ACC112 (cell line): ENCODE measurements at regions not wholly inside any gene's neighbourhood (a gene's known extent, or its start where the extent isn't known, plus 50 kb on each side); places are given as distances from the start of the nearest gene placed in this dataset.

Experiments used
- H2AFZ ChIP-seq: fragments of 200-600 bp; sonication (generic); one replicate; pipeline ENCODE4 v1.6.0; 2017; ENCODE audit warnings: antibody characterized with exemption, low read length; ENCODE audit not compliant: unreplicated experiment
- H3K27ac ChIP-seq: fragments of 200-600 bp; sonication (generic); 2 replicates; pipeline ENCODE4 v1.5.1; 2014; ENCODE audit warnings: low read depth, mild to moderate bottlenecking, antibody characterized with exemption, low read length, moderate library complexity
- H3K27me3 ChIP-seq: fragments of 200-600 bp; sonication (generic); 2 replicates; pipeline ENCODE4 v1.6.1; 2014; ENCODE audit warnings: mild to moderate bottlenecking, antibody characterized with exemption, low read length, moderate library complexity, mixed read lengths; ENCODE audit not compliant: insufficient read depth
- H3K36me3 ChIP-seq: fragments of 200-600 bp; sonication (generic); 2 replicates; pipeline ENCODE4 v1.6.1; 2016; ENCODE audit warnings: mild to moderate bottlenecking, antibody characterized with exemption, low read length, moderate library complexity, mixed read lengths; ENCODE audit not compliant: insufficient read depth
- H3K4me1 ChIP-seq: fragments of 200-600 bp; sonication (generic); one replicate; pipeline ENCODE4 v1.6.1; 2016; ENCODE audit warnings: low read length, mixed read lengths; ENCODE audit not compliant: insufficient read depth, unreplicated experiment, control insufficient read depth
- H3K4me3 ChIP-seq: fragments of 200-600 bp; sonication (generic); 2 replicates; pipeline ENCODE4 v1.5.1; 2014; ENCODE audit warnings: mild to moderate bottlenecking, low read depth, low read length
- H3K79me2 ChIP-seq: fragments of 200-600 bp; sonication (generic); one replicate; pipeline ENCODE4 v1.6.0; 2016; ENCODE audit warnings: low read length; ENCODE audit not compliant: control insufficient read depth, unreplicated experiment, insufficient read depth

- Histone ChIP-seq H3K4me3 (no peak overlapping the region), H2AFZ (no peak overlapping the region)
Measured at GRCh38 chr21:18460979-18461378, 57.4 kb upstream of the TMPRSS15 start.

DNA sequence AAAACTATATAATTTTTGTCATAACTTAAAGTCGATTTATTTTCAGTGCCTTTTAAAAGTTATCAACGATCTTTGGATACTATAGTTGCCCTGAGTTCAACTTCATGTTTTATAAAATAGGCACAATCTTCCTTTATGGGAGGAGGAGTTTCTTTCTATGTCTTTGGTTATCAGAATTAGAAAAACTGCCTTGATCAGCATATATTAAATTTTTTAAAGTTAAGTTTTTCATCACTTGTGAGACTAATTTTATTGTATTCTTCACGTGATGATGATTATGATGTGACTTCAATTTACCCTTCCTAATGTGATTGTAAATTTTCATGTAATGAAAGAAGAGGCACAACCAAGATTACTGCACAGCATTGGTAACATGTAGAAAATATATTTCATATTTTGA, 58.2 kb upstream of the TMPRSS15 start:
- Histone ChIP-seq H2AFZ (no peak overlapping the region), H3K4me3 (no peak overlapping the region), H3K36me3 (no peaks in the 10 kb centered on the region), H3K27ac (no peak overlapping the region), H3K79me2 (no peaks in the 10 kb centered on the region), H3K27me3 (no peaks in the 10 kb centered on the region), H3K4me1 (no peaks in the 10 kb centered on the region)

More at GRCh38 chr21:18460979-18461378, 57.4 kb upstream of the TMPRSS15 start:
- no peak overlapping the region for H3K27ac ChIP-seq
- no peaks in the 10 kb centered on the region for H3K27me3 ChIP-seq
- no peaks in the 10 kb centered on the region for H3K4me1 ChIP-seq
- no peaks in the 10 kb centered on the region for H3K79me2 ChIP-seq
- no peaks in the 10 kb centered on the region for H3K36me3 ChIP-seq

GRCh38 chr21:18467715-18468114, 64.1 kb upstream of the TMPRSS15 start:
- H3K79me2 ChIP-seq: no peaks in the 10 kb centered on the region
- H3K36me3 ChIP-seq: no peaks in the 10 kb centered on the region
- H3K4me3 ChIP-seq: no peak overlapping the region
- H3K27ac ChIP-seq: no peak overlapping the region
- H2AFZ ChIP-seq: no peak overlapping the region
- H3K4me1 ChIP-seq: no peaks in the 10 kb centered on the region
- no peaks in the 10 kb centered on the region for H3K27me3 ChIP-seq

DNA sequence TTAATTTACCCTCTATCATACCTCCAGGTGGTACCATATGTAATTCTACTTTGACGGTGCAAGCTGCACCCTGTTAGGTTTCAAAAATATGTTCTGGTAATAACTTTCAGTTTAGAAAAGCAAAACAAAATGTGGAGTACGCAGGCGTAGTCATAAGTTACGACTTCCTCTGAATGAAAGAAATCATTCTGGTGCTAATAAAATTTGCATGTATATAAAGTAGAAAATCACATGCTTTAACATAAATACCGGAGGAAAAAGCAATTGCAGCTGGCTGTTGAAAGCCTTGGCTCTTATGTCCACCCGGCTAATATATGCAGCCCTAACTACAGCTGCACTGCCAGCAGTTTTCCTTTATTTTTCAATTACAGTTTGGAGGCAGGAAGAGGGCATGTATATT, 65.2 kb upstream of the TMPRSS15 start:
- Histone ChIP-seq H3K36me3 (no peaks in the 10 kb centered on the region), H3K27me3 (no peaks in the 10 kb centered on the region), H3K27ac (no peak overlapping the region), H3K79me2 (no peaks in the 10 kb centered on the region), H2AFZ (no peak overlapping the region), H3K4me1 (no peaks in the 10 kb centered on the region), H3K4me3 (no peak overlapping the region)

GRCh38 chr21:18476639-18477038, 73.1 kb upstream of the TMPRSS15 start:
- Histone ChIP-seq H3K36me3 (no peaks in the 10 kb centered on the region), H3K79me2 (no peaks in the 10 kb centered on the region), H2AFZ (no peak overlapping the region), H3K4me1 (no peaks in the 10 kb centered on the region), H3K27ac (no peak overlapping the region), H3K27me3 (no peaks in the 10 kb centered on the region), H3K4me3 (no peak overlapping the region)

GRCh38 chr21:18477043-18477442, 73.5 kb upstream of the TMPRSS15 start:
- H3K36me3 ChIP-seq: no peaks in the 10 kb centered on the region
- H3K4me1 ChIP-seq: no peaks in the 10 kb centered on the region
- no peak overlapping the region for H3K4me3 ChIP-seq
- no peaks in the 10 kb centered on the region for H3K79me2 ChIP-seq
- H2AFZ ChIP-seq: no peak overlapping the region
- H3K27ac ChIP-seq: no peak overlapping the region
- no peaks in the 10 kb centered on the region for H3K27me3 ChIP-seq

DNA sequence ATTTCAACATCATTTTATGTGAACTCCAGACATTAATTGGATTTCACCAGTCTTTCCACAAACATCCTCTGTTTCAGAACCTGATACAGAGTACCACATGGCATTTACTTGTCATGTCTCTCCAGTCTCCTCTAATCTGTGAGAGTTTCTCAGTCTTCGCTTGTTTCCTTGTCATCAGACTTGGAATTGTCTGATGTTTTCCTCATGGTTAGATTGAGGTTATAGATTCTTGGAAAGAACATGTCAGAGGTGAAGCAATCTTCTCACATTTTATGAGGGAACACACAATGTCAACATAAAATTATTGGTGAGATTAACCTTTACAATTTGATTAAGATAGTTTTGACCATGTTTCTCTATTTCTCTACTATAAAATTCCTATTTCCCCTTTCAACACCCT, 74.9 kb upstream of the TMPRSS15 start:
- no peak overlapping the region for H3K4me3 ChIP-seq
- no peaks in the 10 kb centered on the region for H3K79me2 ChIP-seq
- no peaks in the 10 kb centered on the region for H3K4me1 ChIP-seq
- no peak overlapping the region for H2AFZ ChIP-seq
- no peak overlapping the region for H3K27ac ChIP-seq
- no peaks in the 10 kb centered on the region for H3K27me3 ChIP-seq
- no peaks in the 10 kb centered on the region for H3K36me3 ChIP-seq

GRCh38 chr21:18488252-18488651, 84.7 kb upstream of the TMPRSS15 start:
- H3K27ac ChIP-seq: no peak overlapping the region
- H3K4me1 ChIP-seq: no peaks in the 10 kb centered on the region
- no peak overlapping the region for H2AFZ ChIP-seq
- no peaks in the 10 kb centered on the region for H3K36me3 ChIP-seq
- no peaks in the 10 kb centered on the region for H3K79me2 ChIP-seq
- H3K4me3 ChIP-seq: no peak overlapping the region
- no peaks in the 10 kb centered on the region for H3K27me3 ChIP-seq

- Histone ChIP-seq H3K4me3 (no peak overlapping the region), H3K27ac (no peak overlapping the region), H3K4me1 (no peaks in the 10 kb centered on the region), H3K36me3 (no peaks in the 10 kb centered on the region), H2AFZ (no peak overlapping the region), H3K27me3 (no peaks in the 10 kb centered on the region), H3K79me2 (no peaks in the 10 kb centered on the region)
Measured at GRCh38 chr21:18493422-18493821, 89.8 kb upstream of the TMPRSS15 start.

DNA sequence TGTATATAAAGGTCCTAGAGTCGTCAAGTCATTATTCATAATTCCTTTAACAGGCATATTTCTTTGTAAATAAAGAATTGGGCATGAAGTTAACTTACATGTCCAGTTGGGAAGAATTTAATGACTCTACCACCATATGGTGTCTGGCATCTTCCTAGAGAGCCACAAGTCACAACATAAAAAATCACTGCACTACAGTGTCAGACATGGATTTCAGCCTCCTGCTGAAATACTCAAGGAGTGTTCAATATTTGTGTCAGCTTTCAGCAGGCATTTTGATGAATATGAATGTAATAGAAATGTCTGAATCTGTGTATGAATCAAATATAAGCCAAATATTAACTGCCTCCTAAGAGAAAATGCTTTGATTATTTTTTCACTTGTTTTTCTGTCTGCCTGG, 91.9 kb upstream of the TMPRSS15 start:
- H2AFZ ChIP-seq: no peak overlapping the region
- H3K4me1 ChIP-seq: no peaks in the 10 kb centered on the region
- no peak overlapping the region for H3K27ac ChIP-seq
- H3K79me2 ChIP-seq: no peaks in the 10 kb centered on the region
- H3K36me3 ChIP-seq: no peaks in the 10 kb centered on the region
- H3K4me3 ChIP-seq: no peak overlapping the region
- no peaks in the 10 kb centered on the region for H3K27me3 ChIP-seq

GRCh38 chr21:18498431-18498830, 94.8 kb upstream of the TMPRSS15 start:
- H3K4me1 ChIP-seq: no peaks in the 10 kb centered on the region

More at GRCh38 chr21:18498431-18498830, 94.8 kb upstream of the TMPRSS15 start:
- H3K4me3 ChIP-seq: no peak overlapping the region
- no peaks in the 10 kb centered on the region for H3K27me3 ChIP-seq
- H3K79me2 ChIP-seq: no peaks in the 10 kb centered on the region
- H3K36me3 ChIP-seq: no peaks in the 10 kb centered on the region
- no peak overlapping the region for H3K27ac ChIP-seq
- no peak overlapping the region for H2AFZ ChIP-seq
